Naive thymus-derived CD8-positive, alpha-beta T cell (primary cell): ENCODE measurements at regions not wholly inside any gene's neighbourhood (a gene's known extent, or its start where the extent isn't known, plus 50 kb on each side); places are given as distances from the start of the nearest gene placed in this dataset.

Source experiments
- ATAC-seq, 2 donors: fragments of 150-1000 bp; cut with Tn5 transposase in 1 of 2; sonication (Bioruptor Pico), chemical (Tn5 transposase) in 1 of 2; 1 replicate in 1 of 2; 2 replicates in 1 of 2; pipeline ENCODE4 v1.10.0; 2021; ENCODE audit warnings: mild to moderate bottlenecking in 2 of 2, moderate library complexity in 2 of 2
- POLR2A ChIA-PET: fragments of 350-600 bp; sonication (Branson Sonifier 250); formaldehyde crosslinking; loops from one replicate; lab custom pipeline; 2021; ENCODE audit warnings: antibody characterized with exemption; lab: Charles Lee
- DNase-seq, 10 donors: peaks; one replicate each; pipeline versions ENCODE4 v3.0.0 to v3.0.0-alpha.2; 2020 to 2022
- H3K27ac Mint-ChIP-seq, 10 donors: one replicate each; pipeline ENCODE4 v1.8.0; 2020 to 2022; ENCODE audit warnings: mild to moderate bottlenecking in 10 of 10, mixed read lengths in 10 of 10, moderate library complexity in 4 of 10, inconsistent platforms in 1 of 10
- H3K27me3 Mint-ChIP-seq, 5 donors: one replicate each; pipeline ENCODE4 v1.8.0; 2021 to 2022; ENCODE audit warnings: mixed read lengths in 5 of 5
- H3K36me3 Mint-ChIP-seq, 3 donors: one replicate each; pipeline ENCODE4 v1.8.0; 2020 to 2022; ENCODE audit warnings: mixed read lengths in 3 of 3, mild to moderate bottlenecking in 2 of 3, inconsistent platforms in 1 of 3
- H3K4me1 Mint-ChIP-seq, 4 donors: one replicate each; pipeline ENCODE4 v1.8.0; 2021 to 2022; ENCODE audit warnings: mixed read lengths in 4 of 4
- H3K4me3 Mint-ChIP-seq, 10 donors: one replicate each; pipeline ENCODE4 v1.8.0; 2020 to 2022; ENCODE audit warnings: mild to moderate bottlenecking in 10 of 10, mixed read lengths in 10 of 10, moderate library complexity in 6 of 10, inconsistent platforms in 1 of 10
- H3K9me3 Mint-ChIP-seq, 9 donors: one replicate each; pipeline ENCODE4 v1.8.0; 2020 to 2022; ENCODE audit warnings: mixed read lengths in 9 of 9, mild to moderate bottlenecking in 3 of 9, inconsistent platforms in 1 of 9, moderate library complexity in 1 of 9

- H3K9me3 Mint-ChIP-seq: peaks cover 0 to 12% (median 2%) of the 10 kb centered on the region in 9 donors
- H3K27ac Mint-ChIP-seq: no peak overlapping the region
- POLR2A ChIA-PET: no interaction called here
Measured at GRCh38 chr1:219754767-219755166, 141.9 kb upstream of the ZC3H11B start.

DNA sequence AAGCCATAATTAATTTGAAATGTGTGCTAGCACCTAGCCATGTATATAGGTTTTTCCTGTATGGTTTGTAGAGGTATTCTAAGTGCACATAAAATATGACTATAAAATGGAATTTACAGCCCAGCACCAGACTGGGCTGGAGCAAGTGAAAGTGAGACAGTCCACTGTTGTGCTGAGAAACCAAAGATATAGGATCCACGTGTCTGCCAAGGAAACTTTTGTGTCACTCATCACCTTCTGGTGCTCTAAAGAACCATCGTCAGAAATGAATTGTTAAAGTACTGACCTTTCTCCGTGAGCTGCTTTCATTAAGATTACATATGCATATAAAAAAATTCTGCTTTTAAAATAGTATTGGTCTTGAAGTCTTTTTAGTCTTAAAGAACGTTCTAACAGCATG is 141.0 kb upstream of the ZC3H11B start:
- POLR2A ChIA-PET: no interaction called here
- H3K4me1 Mint-ChIP-seq: no peaks in the 10 kb centered on the region
- ATAC-seq (no peak), DNase-seq (no peak)
- no peak overlapping the region for H3K4me3 Mint-ChIP-seq
- H3K9me3 Mint-ChIP-seq: peaks cover 0 to 12% (median 2%) of the 10 kb centered on the region in 9 donors
- no peak overlapping the region for H3K27ac Mint-ChIP-seq
- peaks cover 0 to 6% (median 0%) of the 10 kb centered on the region in 5 donors for H3K27me3 Mint-ChIP-seq
- peaks cover 0 to 2% (median 0%) of the 10 kb centered on the region in 3 donors for H3K36me3 Mint-ChIP-seq

More at GRCh38 chr1:219754767-219755166, 141.9 kb upstream of the ZC3H11B start:
- Mint-ChIP-seq H3K4me1 (no peaks in the 10 kb centered on the region), H3K27me3 (peaks cover 0 to 8% (median 0%) of the 10 kb centered on the region in 5 donors), H3K36me3 (peaks cover 0 to 2% (median 0%) of the 10 kb centered on the region in 3 donors), H3K4me3 (no peak overlapping the region)
- ATAC-seq (no peak), DNase-seq (no peak)

DNA sequence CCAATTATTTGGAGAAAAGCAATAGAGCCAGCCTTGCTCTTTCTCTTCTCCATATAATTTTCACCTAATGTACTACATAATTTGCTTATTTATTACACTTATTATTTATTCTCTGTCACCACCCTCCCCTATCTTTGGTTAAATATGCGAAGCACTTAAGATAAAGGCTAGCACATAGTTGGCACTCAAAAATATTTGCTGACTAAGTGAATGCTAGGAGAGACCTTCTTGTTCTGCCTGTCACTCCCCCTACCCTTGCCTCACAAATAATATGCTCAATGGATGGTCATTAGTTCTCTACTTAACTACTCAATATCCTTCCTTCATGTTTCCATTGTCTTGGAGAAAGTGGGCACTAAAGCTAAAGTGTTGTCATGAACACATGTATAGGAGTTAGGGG is 139.7 kb upstream of the ZC3H11B start:
- H3K4me3 Mint-ChIP-seq: no peak overlapping the region
- peaks cover 0 to 6% (median 0%) of the 10 kb centered on the region in 5 donors for H3K27me3 Mint-ChIP-seq
- H3K36me3 Mint-ChIP-seq: peaks cover 0 to 2% (median 0%) of the 10 kb centered on the region in 3 donors
- POLR2A ChIA-PET: no interaction called here
- H3K9me3 Mint-ChIP-seq: peaks cover 0 to 12% (median 0%) of the 10 kb centered on the region in 9 donors
- no peaks in the 10 kb centered on the region for H3K4me1 Mint-ChIP-seq
- no peak overlapping the region for H3K27ac Mint-ChIP-seq
- DNase-seq (no peak), ATAC-seq (no peak)

GRCh38 chr1:219751870-219752507 is 139.1 kb upstream of the ZC3H11B start:
- no peak for DNase-seq
- H3K4me1 Mint-ChIP-seq: no peaks in the 10 kb centered on the region
- POLR2A ChIA-PET: no interaction called here
- ATAC-seq: no peak
- H3K27me3 Mint-ChIP-seq: peaks cover 0 to 6% (median 0%) of the 10 kb centered on the region in 5 donors
- no peak overlapping the region for H3K4me3 Mint-ChIP-seq
- no peak overlapping the region for H3K27ac Mint-ChIP-seq
- peaks cover 0 to 2% (median 0%) of the 10 kb centered on the region in 3 donors for H3K36me3 Mint-ChIP-seq
- H3K9me3 Mint-ChIP-seq: peaks cover 0 to 12% (median 0%) of the 10 kb centered on the region in 9 donors

GRCh38 chr1:219749370-219749769 is 136.5 kb upstream of the ZC3H11B start:
- Mint-ChIP-seq H3K4me3 (no peak overlapping the region), H3K9me3 (peaks cover 0 to 12% (median 0%) of the 10 kb centered on the region in 9 donors), H3K27me3 (peaks cover 0 to 6% (median 0%) of the 10 kb centered on the region in 5 donors), H3K36me3 (peaks cover 0 to 4% (median 2%) of the 10 kb centered on the region in 3 donors), H3K27ac (no peak overlapping the region), H3K4me1 (no peaks in the 10 kb centered on the region)
- no peak for ATAC-seq
- POLR2A ChIA-PET: no interaction called here
- DNase-seq: no peak

DNA sequence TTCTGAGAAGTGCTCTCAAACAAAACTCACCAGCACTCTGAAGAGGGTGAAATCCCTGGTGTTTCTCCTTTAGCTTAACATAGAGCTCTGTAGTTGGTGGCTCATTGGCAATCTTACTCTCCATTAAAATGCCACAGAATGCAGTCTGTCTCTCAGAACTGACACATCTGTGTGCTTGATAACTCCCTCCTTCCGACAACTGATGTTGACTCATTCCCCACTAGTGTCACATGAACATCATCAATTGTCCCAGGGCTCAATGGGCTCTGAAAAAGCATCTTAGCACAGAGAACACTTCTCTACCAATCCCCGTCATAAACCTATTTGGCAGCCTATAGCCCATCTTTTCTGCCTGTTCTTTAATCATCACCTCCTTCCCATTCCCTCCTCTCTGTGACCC is 133.2 kb upstream of the ZC3H11B start:
- no peak for ATAC-seq
- POLR2A ChIA-PET: no interaction called here
- peaks cover 0 to 5% (median 4%) of the 10 kb centered on the region in 9 donors for H3K9me3 Mint-ChIP-seq
- peaks cover 0 to 4% (median 0%) of the 10 kb centered on the region in 3 donors for H3K36me3 Mint-ChIP-seq
- DNase-seq: no peak
- peaks cover 0 to 3% (median 0%) of the 10 kb centered on the region in 5 donors for H3K27me3 Mint-ChIP-seq
- no peaks in the 10 kb centered on the region for H3K4me1 Mint-ChIP-seq
- H3K27ac Mint-ChIP-seq: no peak overlapping the region
- no peak overlapping the region for H3K4me3 Mint-ChIP-seq

GRCh38 chr1:219744652-219745469 is 132.0 kb upstream of the ZC3H11B start:
- Mint-ChIP-seq H3K4me3 (no peak overlapping the region), H3K4me1 (no peaks in the 10 kb centered on the region), H3K27me3 (peaks cover 0 to 3% (median 0%) of the 10 kb centered on the region in 5 donors), H3K27ac (no peak overlapping the region), H3K9me3 (peaks cover 0 to 5% (median 4%) of the 10 kb centered on the region in 9 donors), H3K36me3 (peaks cover 0 to 4% (median 0%) of the 10 kb centered on the region in 3 donors)
- POLR2A ChIA-PET: no interaction called here
- DNase-seq (no peak), ATAC-seq (no peak)

- no peak overlapping the region for H3K4me3 Mint-ChIP-seq
- no peaks in the 10 kb centered on the region for H3K4me1 Mint-ChIP-seq
- H3K36me3 Mint-ChIP-seq: peaks cover 0 to 4% (median 0%) of the 10 kb centered on the region in 3 donors
- H3K9me3 Mint-ChIP-seq: peaks cover 0 to 9% (median 4%) of the 10 kb centered on the region in 9 donors
- ATAC-seq (no peak), DNase-seq (no peak)
- POLR2A ChIA-PET: no interaction called here
- peaks cover 0 to 5% (median 2%) of the 10 kb centered on the region in 5 donors for H3K27me3 Mint-ChIP-seq
- no peak overlapping the region for H3K27ac Mint-ChIP-seq
Measured at GRCh38 chr1:219741011-219741970, 128.4 kb upstream of the ZC3H11B start.

GRCh38 chr1:219733511-219734174 is 120.7 kb upstream of the ZC3H11B start:
- H3K9me3 Mint-ChIP-seq: peaks cover 0 to 13% (median 8%) of the 10 kb centered on the region in 9 donors
- H3K36me3 Mint-ChIP-seq: no peaks in the 10 kb centered on the region
- peaks cover 2 to 16% (median 9%) of the 10 kb centered on the region in 5 donors for H3K27me3 Mint-ChIP-seq
- H3K27ac Mint-ChIP-seq: no peak overlapping the region
- POLR2A ChIA-PET: no interaction called here
- H3K4me3 Mint-ChIP-seq: no peak overlapping the region
- ATAC-seq (no peak), DNase-seq (no peak)
- peaks cover 0 to 2% (median 0%) of the 10 kb centered on the region in 4 donors for H3K4me1 Mint-ChIP-seq

DNA sequence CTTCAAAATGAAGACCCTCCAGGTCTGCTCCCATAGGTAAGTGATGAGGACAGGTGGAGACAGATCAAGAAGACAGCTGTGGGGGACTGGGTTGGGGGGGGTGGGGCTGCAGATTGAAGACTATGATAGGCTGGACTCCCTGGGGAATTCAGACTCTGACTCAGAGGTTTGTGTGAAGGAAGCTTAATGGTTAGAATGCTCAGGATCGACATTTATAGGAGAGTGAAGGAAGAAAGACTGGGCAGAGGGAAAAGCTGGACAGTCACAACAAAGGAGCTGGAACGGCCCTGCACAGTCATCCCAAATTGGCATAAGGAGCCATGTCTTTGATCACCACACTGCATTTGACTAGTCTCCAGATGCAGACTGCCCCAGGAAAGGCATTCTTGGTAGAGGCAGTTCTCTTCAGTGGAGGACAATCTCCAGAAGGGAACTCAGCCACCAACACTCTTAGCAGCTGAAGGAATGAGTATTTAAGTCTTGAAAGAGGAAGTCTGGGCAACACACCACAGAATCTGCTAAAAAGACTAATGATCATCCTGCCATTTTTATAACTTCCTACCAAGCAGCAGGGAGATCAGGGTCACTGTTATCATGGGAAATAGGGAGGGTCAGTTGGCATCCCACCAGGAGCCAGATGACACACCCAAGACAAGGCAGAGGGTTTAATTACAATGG is 120.0 kb upstream of the ZC3H11B start:
- peaks cover 0 to 2% (median 0%) of the 10 kb centered on the region in 4 donors for H3K4me1 Mint-ChIP-seq
- peaks cover 2 to 16% (median 9%) of the 10 kb centered on the region in 5 donors for H3K27me3 Mint-ChIP-seq
- DNase-seq (no peak), ATAC-seq (no peak)
- POLR2A ChIA-PET: no interaction called here
- H3K4me3 Mint-ChIP-seq: no peak overlapping the region
- peaks cover 0 to 20% (median 10%) of the 10 kb centered on the region in 9 donors for H3K9me3 Mint-ChIP-seq
- no peaks in the 10 kb centered on the region for H3K36me3 Mint-ChIP-seq
- no peak overlapping the region for H3K27ac Mint-ChIP-seq

GRCh38 chr1:219731771-219732170 is 118.9 kb upstream of the ZC3H11B start:
- Mint-ChIP-seq H3K27me3 (peaks cover 0 to 16% (median 9%) of the 10 kb centered on the region in 5 donors), H3K4me3 (no peak overlapping the region), H3K9me3 (peaks cover 0 to 30% (median 13%) of the 10 kb centered on the region in 9 donors), H3K36me3 (peaks cover 0 to 2% (median 0%) of the 10 kb centered on the region in 3 donors), H3K4me1 (peaks cover 0 to 2% (median 0%) of the 10 kb centered on the region in 4 donors), H3K27ac (no peak overlapping the region)
- DNase-seq (no peak), ATAC-seq (no peak)
- POLR2A ChIA-PET: no interaction called here
